ENCODE measurements at regions not wholly inside any gene's neighbourhood (a gene's known extent, or its start where the extent isn't known, plus 50 kb on each side); places are given as distances from the start of the nearest gene placed in this dataset.

GRCh38 chr3:34277110-34277509 is 478.7 kb downstream of the PDCD6IP start:
- ATAC-seq (no peak), DNase-seq (no peak)
- H3K9me3 ChIP-seq = no peaks in the 10 kb centered on the region
- H3K4me3 ChIP-seq = no peak overlapping the region
- TF ChIP-seq POLR2A (IDR thresholded peaks at IDR 0.05) = no peak
- no peak for TF ChIP-seq CTCF (IDR thresholded peaks at IDR 0.05)
- H3K27ac ChIP-seq = no peak overlapping the region
- intact Hi-C loops (cut with DNase I) = no loop called here
- no peaks in the 10 kb centered on the region for H3K4me1 ChIP-seq
- no peaks in the 10 kb centered on the region for H3K36me3 ChIP-seq
- WGBS, 4 donors = 49 to 83% (median 72%) methylated on average over 2 of the region's 2 CpGs
- no peaks in the 10 kb centered on the region for H3K27me3 ChIP-seq

GRCh38 chr3:34279901-34280300 is 481.5 kb downstream of the PDCD6IP start:
- TF ChIP-seq CTCF (IDR thresholded peaks at IDR 0.05) = no peak
- no peak for TF ChIP-seq POLR2A (IDR thresholded peaks at IDR 0.05)
- Histone ChIP-seq H3K4me1 (no peaks in the 10 kb centered on the region), H3K4me3 (no peak overlapping the region), H3K27me3 (no peaks in the 10 kb centered on the region), H3K27ac (no peak overlapping the region), H3K36me3 (no peaks in the 10 kb centered on the region), H3K9me3 (no peaks in the 10 kb centered on the region)
- no peak for DNase-seq
- 69 to 86% (median 82%) methylated on average over 2 of the region's 2 CpGs for WGBS, 4 donors
- no peak for ATAC-seq
- intact Hi-C loops (cut with DNase I) = no loop called here

- Histone ChIP-seq H3K27ac (no peak overlapping the region), H3K9me3 (no peaks in the 10 kb centered on the region), H3K36me3 (no peaks in the 10 kb centered on the region), H3K27me3 (no peaks in the 10 kb centered on the region), H3K4me3 (no peak overlapping the region), H3K4me1 (peaks cover 0 to 13% (median 0%) of the 10 kb centered on the region in 12 donors)
- intact Hi-C loops (cut with DNase I) = no loop called here
- no peak for ATAC-seq
- TF ChIP-seq CTCF (IDR thresholded peaks at IDR 0.05) (no peak), POLR2A (IDR thresholded peaks at IDR 0.05) (no peak)
- no peak for DNase-seq
- 67 to 86% (median 75%) methylated on average over 3 of the region's 3 CpGs for WGBS, 4 donors
Observed at GRCh38 chr3:34283751-34284150, 485.3 kb downstream of the PDCD6IP start.

- no peak for ATAC-seq
- Histone ChIP-seq H3K27ac (no peak overlapping the region), H3K9me3 (no peaks in the 10 kb centered on the region), H3K4me3 (no peak overlapping the region), H3K36me3 (no peaks in the 10 kb centered on the region), H3K4me1 (peaks cover 0 to 13% (median 0%) of the 10 kb centered on the region in 12 donors), H3K27me3 (no peaks in the 10 kb centered on the region)
- 73 to 78% (median 74%) methylated on average over 7 of the region's 7 CpGs for WGBS, 4 donors
- no peak for DNase-seq
- intact Hi-C loops (cut with DNase I) = no loop called here
- no peak for TF ChIP-seq CTCF (IDR thresholded peaks at IDR 0.05)
- TF ChIP-seq POLR2A (IDR thresholded peaks at IDR 0.05) = no peak
Observed at GRCh38 chr3:34284959-34285826, 486.8 kb downstream of the PDCD6IP start.
